Cardiac fibroblast (primary cell): ENCODE measurements at regions not wholly inside any gene's neighbourhood (a gene's known extent, or its start where the extent isn't known, plus 50 kb on each side); places are given as distances from the start of the nearest gene placed in this dataset.

Experiments used
- DNase-seq, 2 donors: peaks; one replicate each; pipeline versions ENCODE4 v3.0.0 to v3.0.0-alpha.2; 2010; ENCODE audit warnings: low read depth in 2 of 2
- H3K4me3 ChIP-seq, 2 donors: replicated peaks in 1 of 2; 1 replicate in 1 of 2; 2 replicates in 1 of 2; pipeline ENCODE4 v1.5.1; 2011; ENCODE audit warnings: low read depth in 2 of 2, low read length in 2 of 2, mild to moderate bottlenecking in 2 of 2, moderate library complexity in 1 of 2
- TF ChIP-seq, protein P1 (sequence below): IDR thresholded peaks from one replicate; pipeline ENCODE4 v1.5.1; 2011; ENCODE audit warnings: low read depth, mild to moderate bottlenecking, low read length, inconsistent platforms

DNA sequence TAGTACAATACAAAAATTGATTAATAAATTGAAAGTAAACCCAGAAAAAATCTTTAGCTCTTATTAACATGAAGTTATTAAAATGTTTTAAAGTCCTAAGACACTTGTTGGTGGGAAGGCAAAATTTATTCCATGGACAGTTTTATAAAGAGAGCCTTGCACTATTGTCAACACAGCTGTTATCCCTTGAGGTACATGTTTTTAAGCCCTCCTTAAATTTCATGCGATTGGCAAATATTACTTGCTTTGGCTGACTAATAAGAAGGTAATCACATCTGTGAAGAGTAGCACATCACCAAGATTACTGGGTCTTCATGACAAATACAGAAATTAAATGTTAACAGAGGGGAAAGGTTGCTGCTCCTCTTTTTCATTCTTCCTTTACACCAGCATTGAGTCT lies 611.1 kb downstream of the BRINP3 start:
- TF ChIP-seq, protein P1, sequence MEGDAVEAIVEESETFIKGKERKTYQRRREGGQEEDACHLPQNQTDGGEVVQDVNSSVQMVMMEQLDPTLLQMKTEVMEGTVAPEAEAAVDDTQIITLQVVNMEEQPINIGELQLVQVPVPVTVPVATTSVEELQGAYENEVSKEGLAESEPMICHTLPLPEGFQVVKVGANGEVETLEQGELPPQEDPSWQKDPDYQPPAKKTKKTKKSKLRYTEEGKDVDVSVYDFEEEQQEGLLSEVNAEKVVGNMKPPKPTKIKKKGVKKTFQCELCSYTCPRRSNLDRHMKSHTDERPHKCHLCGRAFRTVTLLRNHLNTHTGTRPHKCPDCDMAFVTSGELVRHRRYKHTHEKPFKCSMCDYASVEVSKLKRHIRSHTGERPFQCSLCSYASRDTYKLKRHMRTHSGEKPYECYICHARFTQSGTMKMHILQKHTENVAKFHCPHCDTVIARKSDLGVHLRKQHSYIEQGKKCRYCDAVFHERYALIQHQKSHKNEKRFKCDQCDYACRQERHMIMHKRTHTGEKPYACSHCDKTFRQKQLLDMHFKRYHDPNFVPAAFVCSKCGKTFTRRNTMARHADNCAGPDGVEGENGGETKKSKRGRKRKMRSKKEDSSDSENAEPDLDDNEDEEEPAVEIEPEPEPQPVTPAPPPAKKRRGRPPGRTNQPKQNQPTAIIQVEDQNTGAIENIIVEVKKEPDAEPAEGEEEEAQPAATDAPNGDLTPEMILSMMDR = no peak
- no peak overlapping the region for H3K4me3 ChIP-seq
- DNase-seq = no peak

DNA sequence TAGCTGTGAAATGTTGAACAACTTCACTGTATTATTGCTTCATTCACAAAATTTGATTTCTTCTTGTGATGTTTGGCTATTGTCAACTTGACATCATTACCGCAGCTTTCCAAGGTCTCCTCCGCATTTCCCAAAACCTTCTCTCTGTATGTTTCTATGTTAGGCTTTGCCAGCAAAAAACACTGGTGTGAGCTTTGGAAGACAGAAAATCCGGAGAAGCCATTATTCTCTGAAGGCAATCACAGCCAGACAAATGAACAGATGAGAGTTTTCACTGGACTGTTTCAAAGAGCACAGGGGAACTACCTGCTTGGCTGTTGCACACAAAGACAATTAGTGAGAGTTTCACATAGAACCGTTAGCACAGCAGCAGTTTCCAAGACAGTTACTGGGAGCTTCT lies 609.6 kb downstream of the BRINP3 start:
- DNase-seq = no peak
- H3K4me3 ChIP-seq = no peak overlapping the region
- TF ChIP-seq, protein P1 = no peak

DNA sequence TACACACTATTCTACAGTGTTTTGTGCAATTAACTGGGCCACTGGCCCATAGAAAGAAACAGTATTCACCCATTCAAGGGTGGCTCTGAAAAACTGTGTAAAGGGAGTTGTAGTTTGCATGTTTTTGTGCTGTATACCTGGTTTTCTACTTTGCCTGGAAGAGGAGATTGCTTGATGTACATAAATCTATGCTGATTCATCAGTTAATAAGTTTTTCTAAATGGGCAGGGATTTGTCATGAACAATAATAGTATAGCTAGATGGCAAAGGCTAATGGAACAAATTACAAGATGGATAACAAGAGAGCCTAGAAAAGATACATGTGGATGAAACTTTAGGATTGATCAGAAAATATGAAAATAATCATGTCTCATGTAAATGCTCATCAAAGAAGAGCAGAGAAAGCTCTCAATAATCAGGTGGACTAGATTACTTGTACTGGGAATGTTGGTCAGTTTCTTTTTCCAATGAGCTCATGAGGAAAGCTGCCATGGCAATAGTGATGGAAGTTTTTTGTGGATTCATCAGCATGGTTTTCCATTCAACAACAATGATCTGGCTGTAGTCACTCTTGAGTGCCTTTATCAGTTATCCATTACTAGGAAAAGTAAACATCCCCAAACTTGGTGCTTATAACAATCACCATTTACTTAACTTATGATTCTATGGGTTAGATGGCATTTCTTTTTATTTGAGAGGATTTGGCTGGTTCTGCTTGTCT lies 602.8 kb downstream of the BRINP3 start:
- TF ChIP-seq, protein P1 = no peak
- DNase-seq = no peak
- H3K4me3 ChIP-seq = no peak overlapping the region

DNA sequence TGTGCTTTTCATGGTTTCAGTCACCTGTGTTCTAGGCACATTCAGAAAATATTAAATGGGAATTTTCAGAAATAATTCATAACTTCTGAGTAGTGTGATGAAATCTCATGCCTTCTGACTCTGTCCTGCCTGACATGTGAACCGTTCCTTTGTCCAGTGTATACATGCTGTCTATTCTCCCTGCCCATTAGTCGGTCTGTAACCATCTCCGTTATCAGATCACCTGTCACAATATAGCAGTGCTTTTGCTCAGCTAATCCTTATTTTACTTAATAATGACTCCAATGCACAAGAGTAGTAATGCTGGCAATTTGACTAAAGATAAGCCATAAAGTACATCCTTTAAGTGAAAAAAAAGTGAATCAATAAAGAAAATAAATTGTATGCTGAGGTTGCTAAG lies 597.5 kb downstream of the BRINP3 start:
- TF ChIP-seq, protein P1 = no peak
- no peak for DNase-seq
- H3K4me3 ChIP-seq = no peak overlapping the region

DNA sequence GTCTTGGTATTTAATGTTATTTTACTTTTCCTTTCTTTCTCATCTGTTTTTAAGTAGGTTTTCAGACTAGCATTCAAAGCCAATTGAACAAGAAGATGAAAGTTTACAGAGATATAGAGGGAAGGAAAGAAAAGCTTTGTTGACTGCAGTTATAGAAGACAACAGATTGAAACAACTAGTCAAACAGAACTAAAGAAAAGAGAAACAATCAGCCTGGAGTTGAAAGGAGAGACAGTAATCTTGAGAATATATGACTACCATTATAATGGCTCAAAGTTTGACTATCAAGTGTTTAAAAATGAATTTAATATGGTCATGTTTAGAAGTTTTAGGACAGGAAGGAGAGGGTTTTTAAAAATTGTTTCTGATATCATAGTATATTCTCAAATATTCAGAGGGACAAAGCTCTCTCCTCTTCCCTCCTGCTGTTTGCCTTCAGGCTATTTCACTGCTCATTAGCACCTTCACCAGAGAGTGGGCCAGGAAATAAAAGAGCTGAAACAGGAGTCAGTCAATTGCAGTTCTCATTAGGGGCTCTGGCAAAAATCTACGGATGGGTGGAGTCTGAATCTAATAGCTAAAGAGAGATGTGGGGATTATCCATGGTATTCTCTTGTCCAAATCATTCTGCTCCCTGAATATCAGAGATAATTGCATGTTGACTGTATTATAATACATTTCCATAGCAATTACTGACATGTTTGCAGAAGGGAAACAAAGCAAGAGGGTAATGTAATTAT lies 577.8 kb downstream of the BRINP3 start:
- no peak overlapping the region for H3K4me3 ChIP-seq
- no peak for DNase-seq
- TF ChIP-seq, protein P1 = no peak

DNA sequence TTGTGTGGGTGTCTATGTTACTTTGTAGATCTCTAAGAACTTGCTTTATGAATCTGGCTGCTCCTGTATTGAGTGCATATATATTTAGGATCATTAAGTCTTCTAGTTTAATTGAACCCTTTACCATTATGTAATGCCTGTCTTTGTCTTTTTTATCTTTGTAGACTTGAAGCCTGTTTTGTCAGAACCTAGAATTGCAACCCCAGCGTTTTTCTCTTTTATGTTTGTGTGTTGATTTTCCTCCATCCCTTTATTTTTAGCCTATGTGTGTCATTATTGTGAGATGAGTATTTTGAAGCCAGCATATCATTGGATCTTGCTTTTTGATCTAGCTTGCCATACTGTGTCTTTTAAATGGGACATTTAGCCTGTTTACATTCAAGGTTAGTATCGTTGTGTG lies 573.2 kb downstream of the BRINP3 start:
- TF ChIP-seq, protein P1 = no peak
- DNase-seq = no peak
- H3K4me3 ChIP-seq = no peak overlapping the region
